HG03460 (cell line): ENCODE measurements at regions not wholly inside any gene's neighbourhood (a gene's known extent, or its start where the extent isn't known, plus 50 kb on each side); places are given as distances from the start of the nearest gene placed in this dataset.

Source experiments
- ATAC-seq: cut with Tn5 transposase; IDR thresholded peaks from one replicate; pipeline ENCODE4 v1.9.1; 2021; ENCODE audit not compliant: unreplicated experiment

DNA sequence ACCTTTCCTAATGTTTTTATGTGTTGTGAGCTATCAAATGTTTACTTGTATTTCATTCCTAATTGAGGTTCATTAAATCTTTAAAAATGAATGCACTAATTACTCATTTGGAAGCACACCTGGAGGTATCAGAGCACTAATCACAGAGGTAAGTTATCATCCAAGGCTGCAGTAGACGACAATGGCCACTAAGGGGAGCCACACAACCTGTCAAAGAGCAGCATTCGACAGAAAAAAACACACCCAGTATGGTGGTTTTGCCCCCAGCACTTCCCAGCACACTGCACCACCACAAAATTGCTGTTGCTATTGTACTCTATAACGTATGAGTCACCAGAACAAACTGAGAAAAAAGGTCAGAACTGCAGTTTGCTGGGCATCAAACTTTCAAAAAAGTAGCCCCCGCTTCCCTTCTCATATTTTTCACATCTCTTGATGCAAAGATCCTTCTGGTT is 205.9 kb upstream of the IGF1R start:
- ATAC-seq = peak; percentile 83

DNA sequence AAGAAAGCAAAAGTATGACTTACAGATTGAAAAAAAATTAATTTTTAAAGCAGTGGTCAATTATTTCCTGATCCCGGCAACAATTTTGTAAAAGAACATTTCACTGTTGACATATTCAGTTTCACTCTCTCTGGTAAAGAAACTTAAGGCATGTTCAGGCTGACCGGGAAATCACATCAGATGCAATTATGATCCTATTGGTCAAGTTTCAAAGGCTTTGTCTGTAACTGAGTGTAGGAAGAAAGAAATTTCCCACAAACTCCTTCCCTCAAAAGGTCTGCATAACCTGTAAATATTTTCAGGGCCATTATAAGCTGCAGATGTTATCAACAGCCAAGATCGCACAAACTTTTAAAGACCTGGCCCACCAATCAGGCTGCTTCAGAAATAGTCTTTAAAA is 205.4 kb upstream of the IGF1R start:
- no peak for ATAC-seq

DNA sequence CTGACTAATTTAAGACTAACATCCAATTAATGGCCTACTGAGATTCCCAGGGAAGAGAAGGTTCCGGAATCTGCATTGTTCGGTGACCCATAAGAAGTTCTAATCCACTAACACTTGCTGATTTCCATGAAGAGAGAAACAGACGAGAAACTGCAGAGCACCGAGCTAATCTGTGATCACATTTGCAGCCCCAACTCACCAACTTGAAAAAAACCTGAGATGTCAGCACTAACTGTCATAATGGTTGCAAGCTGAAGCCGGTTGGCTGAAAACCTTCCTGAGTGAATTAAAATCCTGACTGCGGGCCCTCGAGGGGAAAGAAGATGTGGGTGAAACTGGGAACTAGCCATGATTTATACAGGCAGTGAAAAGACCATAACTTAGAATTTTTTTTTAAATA is 204.8 kb upstream of the IGF1R start:
- no peak for ATAC-seq

DNA sequence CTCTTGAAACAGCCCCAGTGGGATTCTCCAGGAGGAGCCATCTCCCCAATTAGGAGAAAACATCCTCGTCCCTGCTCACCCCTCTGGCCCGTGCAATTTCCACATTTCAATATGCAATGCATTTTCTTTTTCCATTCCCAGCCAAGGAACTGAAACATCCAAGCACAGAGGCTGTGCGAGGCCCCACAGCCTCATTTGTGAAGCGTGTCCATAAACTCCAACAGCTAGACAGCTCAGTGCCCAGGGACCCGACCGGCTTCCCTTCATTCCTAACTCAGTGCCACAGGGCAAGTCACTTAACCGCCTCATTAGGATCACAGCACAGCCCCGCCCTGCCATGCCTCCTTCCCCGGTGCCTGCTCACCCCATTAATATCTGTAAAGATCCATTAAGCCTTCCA is 204.2 kb upstream of the IGF1R start:
- no peak for ATAC-seq

DNA sequence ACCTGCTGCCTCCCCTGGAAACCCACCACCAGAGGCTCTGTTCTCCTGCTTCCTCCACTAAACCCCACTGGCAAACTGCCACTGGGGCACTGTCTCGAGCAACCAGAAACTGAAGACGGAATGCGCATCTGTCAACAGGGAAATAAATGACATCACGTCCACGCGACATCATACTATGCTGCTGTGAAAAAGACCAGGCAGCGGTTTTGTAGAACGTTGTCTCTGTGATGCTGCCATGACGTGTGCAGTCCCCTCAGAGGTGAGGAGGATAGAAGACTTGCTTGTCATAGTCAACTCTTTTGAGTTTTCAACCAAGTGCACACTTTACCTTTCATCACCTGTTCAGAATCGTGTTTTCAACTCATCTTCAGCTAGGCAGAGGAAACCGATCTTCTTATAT is 203.0 kb upstream of the IGF1R start:
- no peak for ATAC-seq

DNA sequence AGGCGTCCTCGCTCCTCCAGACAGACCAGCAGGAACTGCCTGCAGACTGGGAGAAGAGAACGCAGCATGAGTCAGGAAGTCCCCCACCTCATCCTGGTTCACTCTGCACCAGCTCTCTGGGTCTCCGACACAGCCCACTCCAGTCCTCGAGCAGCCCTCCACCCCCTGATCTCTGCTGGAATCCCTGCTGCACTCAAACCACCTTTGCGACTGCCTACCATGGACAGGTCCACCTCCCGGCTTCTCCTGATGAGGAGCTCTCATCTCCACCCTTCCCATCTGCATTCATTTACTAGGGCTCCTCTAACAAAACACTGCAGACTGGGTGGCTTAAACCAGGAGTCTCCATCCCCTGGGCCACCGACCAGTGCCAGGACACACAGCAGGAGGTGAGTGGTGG is 202.3 kb upstream of the IGF1R start:
- no peak for ATAC-seq

DNA sequence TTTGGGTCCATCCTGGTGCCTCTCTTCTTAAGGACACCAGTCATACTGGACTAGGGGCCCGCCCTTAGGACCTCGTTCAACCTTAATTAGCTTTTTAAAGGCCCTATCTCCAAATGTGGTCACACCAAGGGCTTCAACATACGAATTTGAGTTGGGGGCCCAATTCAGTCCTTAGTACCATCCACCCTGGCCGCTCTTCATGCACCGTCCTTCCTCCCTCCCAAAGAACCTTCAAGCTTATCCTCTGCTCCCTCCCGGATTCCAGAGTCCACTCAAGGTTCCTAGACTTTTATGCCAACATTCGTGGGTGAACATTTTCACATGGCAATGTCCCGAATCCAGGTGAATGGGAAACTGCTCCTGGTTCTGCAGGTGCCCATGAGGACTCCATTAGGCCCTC is 201.3 kb upstream of the IGF1R start:
- ATAC-seq = no peak

DNA sequence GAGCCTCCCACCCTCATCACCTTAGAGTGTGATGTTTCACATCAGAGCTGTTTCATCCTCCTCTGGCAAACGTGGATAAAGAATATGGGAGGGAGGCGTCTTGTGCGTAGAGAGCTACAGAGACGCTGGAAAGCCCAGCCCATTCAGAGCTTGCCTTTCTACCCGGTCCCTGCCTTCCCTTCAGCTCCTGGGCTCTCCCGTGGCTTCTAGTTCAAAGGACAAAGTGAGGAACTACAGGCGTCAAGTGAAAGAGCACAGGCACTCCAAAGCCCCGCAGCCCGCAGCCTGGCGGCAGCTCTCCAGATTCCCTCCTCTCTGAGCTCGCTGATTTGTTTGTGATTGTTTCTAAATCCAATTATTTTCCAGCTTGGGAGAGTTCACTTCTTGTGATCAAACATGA is 197.1 kb upstream of the IGF1R start:
- no peak for ATAC-seq

DNA sequence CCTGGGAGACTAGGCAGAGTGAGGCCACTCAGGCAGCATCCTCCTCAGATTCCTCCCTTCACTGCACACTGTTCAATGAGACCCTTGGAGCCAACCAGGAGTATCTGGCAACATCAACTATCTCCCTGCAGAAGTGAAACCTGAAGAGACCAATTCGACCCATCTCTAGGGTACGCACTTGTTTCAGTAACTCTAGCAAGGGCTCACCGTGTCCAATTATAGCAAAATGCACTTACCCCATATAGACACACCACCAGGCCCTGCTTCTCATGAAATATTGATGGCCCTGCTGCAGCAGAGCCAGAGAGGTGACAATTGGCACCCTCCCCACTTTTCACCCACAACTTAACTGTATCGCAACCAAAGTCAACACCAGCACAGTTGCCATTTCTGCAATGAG is 196.1 kb upstream of the IGF1R start:
- no peak for ATAC-seq

DNA sequence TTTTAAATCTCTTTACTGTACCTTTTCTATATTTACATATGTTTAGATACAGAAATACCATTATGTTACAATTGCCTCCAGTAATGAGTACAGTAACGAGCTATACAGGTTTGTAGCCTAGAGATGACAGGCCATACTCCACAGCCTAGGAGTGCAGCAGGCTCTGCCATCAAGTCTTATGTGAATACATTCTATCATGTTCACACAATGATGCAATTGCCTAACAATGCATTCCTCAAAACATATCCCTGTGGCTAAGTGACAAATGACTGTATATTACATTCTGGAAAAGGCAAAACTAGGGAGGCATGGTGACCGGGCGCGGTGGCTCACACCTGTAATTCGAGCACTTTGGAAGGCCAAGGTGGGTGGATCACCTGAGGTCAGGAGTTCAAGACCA is 192.4 kb upstream of the IGF1R start:
- ATAC-seq = no peak

DNA sequence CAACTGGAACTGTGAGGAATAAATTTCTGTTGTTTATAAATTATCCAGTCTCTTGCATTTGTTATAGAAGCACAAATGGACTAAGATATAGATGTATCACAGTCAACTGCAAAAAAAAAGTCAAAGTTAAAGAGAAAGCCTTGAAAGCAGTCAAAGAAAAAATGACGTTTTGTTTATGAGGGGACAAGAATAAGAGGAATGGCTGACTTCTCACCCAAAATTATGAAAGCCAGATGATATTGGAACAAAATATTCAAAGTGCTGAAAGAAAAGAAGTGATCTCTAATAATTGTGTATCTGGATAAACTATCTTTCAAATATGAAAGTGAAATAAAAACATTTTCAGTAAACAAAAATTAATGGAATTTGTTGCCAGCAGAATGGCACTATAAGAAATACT is 171.8 kb upstream of the IGF1R start:
- ATAC-seq = no peak

DNA sequence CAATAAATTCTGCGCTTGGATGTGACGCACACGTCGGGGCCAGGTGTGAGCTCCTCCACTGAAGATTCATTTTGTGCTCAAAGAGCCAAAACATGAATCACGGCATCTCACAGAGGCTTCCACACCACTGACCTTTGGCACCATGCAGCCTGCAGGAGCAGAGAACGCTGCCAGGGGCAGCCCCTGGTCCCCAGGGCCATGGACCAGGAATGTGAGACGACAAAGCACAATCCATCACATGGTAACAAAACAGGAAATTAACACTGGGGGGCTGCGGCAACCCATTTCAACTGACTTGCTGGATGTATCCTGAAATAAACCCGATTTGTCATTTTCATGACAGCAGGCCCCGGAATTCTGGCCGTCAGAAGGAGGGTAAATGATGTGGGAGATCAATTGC is 167.5 kb upstream of the IGF1R start:
- ATAC-seq = no peak

DNA sequence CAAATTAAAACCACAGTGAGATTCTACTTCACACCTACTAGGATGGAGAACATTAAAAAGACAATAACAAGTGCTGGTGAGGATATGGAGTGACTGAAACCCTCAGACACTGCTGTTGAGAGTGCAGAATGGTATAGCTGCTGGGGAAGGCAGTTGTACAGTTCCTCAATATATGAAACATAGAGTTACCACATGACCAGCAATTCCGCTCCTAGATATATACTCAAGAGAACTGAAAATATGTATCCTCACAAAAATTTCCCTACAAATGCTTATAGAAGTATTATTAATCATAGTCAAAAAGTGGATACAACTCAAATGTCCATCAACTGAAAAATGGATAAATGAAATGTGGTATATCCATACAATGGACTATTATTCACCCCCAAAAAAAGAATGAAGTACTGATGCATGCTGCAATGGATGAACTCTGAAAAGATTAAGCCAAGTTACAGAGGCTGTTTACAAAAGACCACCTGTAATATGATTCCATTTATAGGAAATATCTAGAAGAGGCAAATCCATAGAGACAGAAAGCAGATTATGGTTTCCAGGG is 164.7 kb upstream of the IGF1R start:
- ATAC-seq = no peak

DNA sequence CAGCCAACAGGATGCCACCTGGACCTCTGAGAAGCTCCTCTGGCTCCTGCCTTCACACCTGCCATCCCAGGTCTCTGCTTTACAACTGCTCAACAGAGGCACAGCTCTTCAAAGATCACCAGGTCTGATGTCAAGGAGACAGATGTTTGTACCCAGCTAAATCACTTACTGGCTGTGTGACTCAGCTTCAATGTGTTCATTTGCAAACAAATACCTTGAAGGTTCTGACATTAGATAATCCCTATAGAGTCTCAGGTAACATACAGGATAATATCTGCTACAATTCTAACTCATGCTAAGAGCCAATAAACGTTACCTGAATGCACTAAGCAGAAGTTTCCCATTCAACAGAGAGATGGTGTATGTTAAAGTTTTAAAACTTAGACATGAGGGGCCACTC is 163.4 kb upstream of the IGF1R start:
- ATAC-seq = no peak

DNA sequence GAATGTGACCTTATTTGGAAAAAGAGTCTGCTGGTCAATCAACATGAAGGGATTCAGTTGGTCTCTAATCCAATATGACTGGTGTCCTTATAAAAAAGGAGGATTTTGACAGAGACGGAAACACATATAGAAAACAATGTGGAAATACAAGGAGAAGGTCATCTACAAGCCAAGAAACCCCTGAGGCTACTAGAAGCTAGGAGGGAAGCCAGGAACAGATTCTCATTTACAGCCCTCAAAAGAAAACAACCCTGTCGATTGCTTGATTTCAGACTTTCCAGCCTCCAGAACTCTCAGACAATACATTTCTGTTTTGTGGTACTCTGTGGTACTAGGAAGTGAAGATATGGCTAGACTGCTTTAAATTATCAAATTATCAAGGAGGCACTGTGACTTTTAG is 162.9 kb upstream of the IGF1R start:
- ATAC-seq = no peak

DNA sequence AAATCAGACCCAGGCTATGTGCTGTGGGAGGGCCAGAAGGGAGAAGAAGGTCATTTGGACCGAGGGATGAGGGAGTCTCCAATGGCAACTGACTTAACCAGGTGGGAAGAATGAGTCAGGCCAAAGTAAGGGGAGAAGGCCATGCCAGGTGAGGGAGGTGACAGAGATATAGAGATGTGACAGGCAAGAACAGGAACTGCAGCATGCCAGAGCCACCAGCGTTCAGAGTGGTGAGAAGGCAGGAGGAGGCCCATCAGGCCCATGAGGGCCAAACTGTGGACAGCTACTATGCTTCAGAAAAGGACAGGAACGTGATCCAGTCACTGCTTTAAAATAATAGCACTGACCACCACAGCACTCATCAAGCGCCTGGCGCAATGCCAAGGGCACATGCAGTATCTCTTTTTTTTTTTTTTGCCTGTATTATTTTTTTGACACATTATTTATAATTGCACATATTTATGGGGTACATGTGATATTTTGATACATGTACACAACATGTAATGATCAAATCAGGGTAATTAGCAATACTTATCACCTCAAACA is 154.3 kb upstream of the IGF1R start:
- ATAC-seq = no peak

DNA sequence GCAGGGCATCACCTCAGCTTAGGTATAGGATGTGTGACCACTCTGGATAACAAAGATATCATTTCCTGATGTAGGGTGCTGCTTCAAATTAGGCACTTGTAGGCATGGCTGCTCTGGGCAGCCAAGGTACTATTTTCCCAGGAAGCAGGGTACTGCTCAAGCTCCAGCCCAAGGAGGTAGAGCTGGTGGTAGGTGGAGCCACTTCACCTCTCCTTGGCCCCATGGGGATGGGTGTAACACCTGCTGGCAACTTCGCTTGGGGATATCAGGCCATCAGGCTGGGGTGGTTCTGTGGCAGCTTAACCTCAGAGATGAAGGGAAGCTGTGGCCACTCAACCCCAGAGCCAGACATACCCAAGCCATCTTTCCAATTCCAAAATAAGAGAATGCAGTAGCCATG is 147.1 kb upstream of the IGF1R start:
- ATAC-seq = no peak

DNA sequence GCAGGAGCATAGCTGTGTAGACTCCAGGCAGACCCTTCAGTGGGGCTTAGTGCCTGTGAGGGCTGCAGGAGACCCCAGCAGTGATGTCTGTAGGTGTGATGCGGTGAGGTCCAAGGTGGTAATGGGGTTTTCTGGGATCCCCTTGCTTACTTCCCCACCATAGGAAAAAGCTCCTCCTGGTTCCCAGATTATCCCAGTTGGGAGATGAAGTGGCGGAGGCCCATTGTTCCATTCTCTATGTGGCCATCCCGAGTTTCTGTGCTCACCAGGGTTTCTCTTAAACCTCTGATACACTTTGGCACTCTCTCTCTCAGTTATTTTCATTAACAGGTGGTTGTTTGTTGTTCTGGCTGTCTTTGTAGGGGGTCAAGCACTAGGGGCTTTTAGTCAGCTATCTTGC is 146.7 kb upstream of the IGF1R start:
- ATAC-seq = no peak

DNA sequence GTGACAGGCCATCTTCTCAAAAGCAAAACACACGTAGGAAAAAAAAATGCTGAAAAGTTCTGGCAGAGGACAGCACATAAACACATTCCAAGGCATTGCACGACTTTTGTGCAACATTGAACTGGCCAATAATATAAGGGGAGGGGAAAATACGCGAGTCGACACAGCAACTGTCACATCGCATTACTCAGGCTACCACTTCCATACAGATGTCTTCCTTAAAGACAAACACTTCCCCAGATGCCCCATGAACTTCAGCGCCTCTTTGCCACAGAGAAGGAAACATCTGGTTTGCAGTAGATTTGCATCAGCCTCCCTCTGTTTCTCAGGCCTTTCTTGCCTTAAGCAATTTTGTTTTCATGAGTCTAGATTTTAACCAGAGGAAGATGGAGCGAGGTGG is 144.4 kb upstream of the IGF1R start:
- no peak for ATAC-seq

DNA sequence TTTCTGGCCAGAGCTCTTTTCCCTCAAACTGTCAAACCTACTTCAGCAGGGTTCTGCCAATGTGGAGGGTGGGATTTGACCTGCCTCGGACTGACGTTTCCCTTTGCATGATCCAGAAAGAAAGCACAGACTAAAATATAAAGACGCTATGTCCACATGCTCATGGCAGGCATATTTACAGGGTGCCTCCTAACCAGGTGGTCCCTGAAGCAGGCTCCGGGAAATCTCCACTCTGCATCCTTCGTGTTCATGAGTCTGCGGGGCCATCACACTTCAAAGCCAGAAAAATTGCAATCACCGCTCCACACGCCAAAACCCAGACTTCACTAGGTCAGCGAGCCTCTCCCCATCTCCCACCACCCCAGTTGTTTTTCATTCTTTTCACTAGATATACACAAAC is 143.3 kb upstream of the IGF1R start:
- ATAC-seq = no peak

DNA sequence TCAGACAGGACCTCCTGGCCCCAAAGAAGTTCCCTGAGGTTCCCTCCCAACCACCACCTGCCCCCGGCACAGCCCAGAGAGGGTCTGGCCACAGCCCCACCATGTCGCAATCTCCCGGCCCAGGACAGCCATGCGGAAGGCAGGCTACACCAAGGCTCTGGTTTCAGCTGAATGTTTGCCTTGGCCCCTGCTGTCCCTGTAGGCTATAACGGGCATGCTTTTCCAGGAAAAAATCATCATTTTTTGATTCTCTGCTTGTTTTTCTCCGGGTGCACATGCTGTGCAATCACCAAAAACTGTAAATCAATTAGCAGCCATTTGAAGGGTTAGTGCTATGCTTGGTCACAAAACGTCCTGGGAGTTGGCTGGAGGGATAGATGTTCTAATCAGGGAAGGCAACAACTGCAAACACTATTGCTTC is 142.7 kb upstream of the IGF1R start:
- no peak for ATAC-seq

DNA sequence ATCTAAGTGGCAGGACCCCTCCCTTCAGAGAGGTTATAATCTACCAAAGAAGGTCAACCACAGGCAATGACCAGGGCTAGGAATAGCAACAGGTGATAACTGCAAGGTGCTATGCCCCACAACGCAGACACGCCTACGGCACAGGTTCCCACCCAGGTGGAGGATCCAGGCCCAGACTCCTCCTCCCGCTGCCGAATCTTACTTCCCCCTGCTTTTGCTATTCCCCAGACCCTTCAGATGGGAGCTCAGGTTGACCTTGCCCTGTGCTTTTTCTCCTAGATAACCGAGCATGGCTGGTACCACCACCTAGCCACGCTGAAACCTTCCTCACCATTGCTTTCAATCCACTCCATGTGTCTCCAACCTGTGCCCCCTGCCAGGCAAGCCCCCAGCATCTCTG is 142.2 kb upstream of the IGF1R start:
- ATAC-seq = no peak

DNA sequence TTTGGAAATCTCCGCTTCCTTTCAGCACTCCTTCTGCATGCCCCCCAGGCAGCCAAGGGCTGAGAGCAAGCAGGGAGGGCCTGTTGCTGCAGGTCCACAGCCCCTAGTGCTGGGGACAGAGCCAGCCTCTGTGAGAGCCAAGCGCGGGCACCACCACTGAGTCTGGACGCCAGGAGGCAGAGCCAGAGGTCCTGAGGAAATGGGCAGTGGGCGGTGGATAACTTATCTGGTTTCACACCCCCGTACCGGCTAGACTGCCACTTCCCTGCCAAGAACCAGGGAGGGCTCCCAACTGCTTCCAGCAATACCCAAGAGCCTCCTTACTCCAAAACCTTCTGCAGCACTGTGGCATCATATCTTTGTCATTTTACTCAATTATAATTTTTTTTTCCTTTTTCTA is 141.6 kb upstream of the IGF1R start:
- no peak for ATAC-seq
